ENCODE measurements at regions not wholly inside any gene's neighbourhood (a gene's known extent, or its start where the extent isn't known, plus 50 kb on each side); places are given as distances from the start of the nearest gene placed in this dataset.

DNA sequence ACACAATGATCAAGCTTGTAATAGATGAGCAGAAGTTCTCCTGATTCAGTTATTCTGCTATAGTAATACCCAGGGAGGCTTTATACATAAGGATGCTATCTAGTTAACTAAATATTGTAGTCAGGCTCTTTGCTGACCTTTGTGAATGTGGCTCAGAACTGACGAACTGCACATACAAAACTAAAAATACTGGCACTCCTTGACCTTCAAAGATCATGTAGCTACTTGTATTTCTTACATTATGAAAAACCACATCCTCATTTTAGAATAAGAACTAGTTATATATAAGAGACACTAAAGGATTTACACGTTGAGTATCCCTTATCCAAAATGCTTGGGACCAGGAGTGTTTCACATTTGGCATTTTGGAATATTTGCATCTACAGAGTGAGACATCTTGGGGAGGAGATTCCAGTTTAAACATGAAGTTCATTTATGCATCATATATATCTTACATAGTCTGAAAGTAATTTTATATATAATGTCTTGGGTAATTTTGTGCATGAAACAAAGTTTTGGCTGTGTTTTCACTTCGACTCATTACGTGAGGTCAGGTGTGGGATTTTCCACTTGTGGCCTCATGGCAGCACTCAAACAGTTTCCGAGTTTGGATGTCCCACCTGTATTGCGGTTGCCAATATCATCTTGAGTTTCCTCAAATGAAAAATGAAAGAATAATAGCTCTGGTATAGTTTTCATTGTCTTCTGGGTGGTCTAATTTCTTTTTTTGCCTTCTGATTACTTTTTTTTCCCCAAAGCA is 58.4 kb upstream of the FBXL7 start:
- no peak for TF ChIP-seq FOS (IDR thresholded peaks at IDR 0.05; ENCODE audit: borderline replicate concordance, insufficient read depth, low read length)
- Histone ChIP-seq H3K9me1 (replicated peaks; ENCODE audit: control insufficient read depth, extremely low read depth, insufficient read depth, low read length) (no peaks in the 10 kb centered on the region), H3K9ac (replicated peaks; ENCODE audit: extremely low read depth, insufficient read depth, low read length) (no peak overlapping the region), H3K79me2 (ENCODE audit: control insufficient read depth, insufficient read depth, low read length) (no peaks in the 10 kb centered on the region), H3K27ac (ENCODE audit: insufficient read depth, low read depth, low read length) (no peak overlapping the region), H3K27me3 (ENCODE audit: control insufficient read depth in 2 of 2, insufficient read depth in 2 of 2, low read length in 2 of 2) (peaks cover 9% of the 10 kb centered on the region in 2 experiments), H3K4me3 (replicated peaks in 1 of 3; ENCODE audit: insufficient read depth in 1 of 3, low read depth in 1 of 3, low read length in 3 of 3) (no peak overlapping the region), H4K20me1 (replicated peaks; ENCODE audit: control insufficient read depth, extremely low read depth, insufficient read depth, low read length) (no peaks in the 10 kb centered on the region), H3K36me3 (ENCODE audit: control insufficient read depth in 2 of 2, extremely low read depth in 1 of 2, insufficient read depth in 2 of 2, low read length in 2 of 2) (no peaks in the 10 kb centered on the region), H3K4me2 (ENCODE audit: insufficient read depth, low read length) (no peak overlapping the region), H3K9me3 (replicated peaks; ENCODE audit: control insufficient read depth, insufficient read depth, low read length) (no peaks in the 10 kb centered on the region), H3K4me1 (ENCODE audit: control insufficient read depth, extremely low read depth, insufficient read depth, low read length) (no peaks in the 10 kb centered on the region), H2AFZ (ENCODE audit: low read depth, low read length) (no peak overlapping the region)
- dilution Hi-C loops (cut with MboI; ENCODE audit: extremely low pct_ligation_motif_present, low sequenced_read_pairs) = no loop called here
- POLR2A ChIA-PET = no interaction called here
- no TSS peak for BruUV-seq (replicated peaks)
- no peak for FAIRE-seq
- no peak for DNase-seq (ENCODE audit: low read depth, low spot score)
- CTCF ChIA-PET = no interaction called here
- intact Hi-C loops (cut with micrococcal nuclease) = no loop called here

DNA sequence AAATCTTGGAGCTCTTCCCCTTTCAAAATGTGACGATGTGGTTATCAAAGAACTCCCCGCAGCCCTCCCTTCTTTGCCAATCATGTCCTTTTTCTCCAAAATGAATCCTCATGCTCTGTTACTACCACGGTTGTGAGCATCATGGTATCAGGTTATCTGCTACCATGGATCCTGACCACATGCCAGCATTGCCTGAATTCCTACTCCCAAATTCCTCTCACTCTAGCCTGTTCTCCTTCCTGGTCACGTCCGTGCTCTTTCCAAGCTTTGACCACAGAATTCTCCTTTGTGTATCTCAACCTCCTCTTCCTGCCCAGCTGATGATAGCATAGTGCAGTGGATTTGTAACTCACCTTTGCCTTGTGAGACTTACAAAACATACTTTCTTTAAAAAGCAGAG is 59.5 kb upstream of the FBXL7 start:
- H3K4me1 ChIP-seq (ENCODE audit: control insufficient read depth, extremely low read depth, insufficient read depth, low read length) = no peaks in the 10 kb centered on the region
- no peaks in the 10 kb centered on the region for H4K20me1 ChIP-seq (replicated peaks; ENCODE audit: control insufficient read depth, extremely low read depth, insufficient read depth, low read length)
- no peak overlapping the region for H3K9ac ChIP-seq (replicated peaks; ENCODE audit: extremely low read depth, insufficient read depth, low read length)
- no peak overlapping the region for H3K4me2 ChIP-seq (ENCODE audit: insufficient read depth, low read length)
- H3K36me3 ChIP-seq (ENCODE audit: control insufficient read depth in 2 of 2, extremely low read depth in 1 of 2, insufficient read depth in 2 of 2, low read length in 2 of 2) = no peaks in the 10 kb centered on the region
- H3K4me3 ChIP-seq (replicated peaks in 1 of 3; ENCODE audit: insufficient read depth in 1 of 3, low read depth in 1 of 3, low read length in 3 of 3) = no peak overlapping the region
- H3K27me3 ChIP-seq (ENCODE audit: control insufficient read depth in 2 of 2, insufficient read depth in 2 of 2, low read length in 2 of 2) = peaks cover 5 to 8% of the 10 kb centered on the region in 2 experiments
- POLR2A ChIA-PET = no interaction called here
- no TSS peak for BruUV-seq (replicated peaks)
- no peaks in the 10 kb centered on the region for H3K9me1 ChIP-seq (replicated peaks; ENCODE audit: control insufficient read depth, extremely low read depth, insufficient read depth, low read length)
- no peaks in the 10 kb centered on the region for H3K9me3 ChIP-seq (replicated peaks; ENCODE audit: control insufficient read depth, insufficient read depth, low read length)
- no peak overlapping the region for H3K27ac ChIP-seq (ENCODE audit: insufficient read depth, low read depth, low read length)
- intact Hi-C loops (cut with micrococcal nuclease) = no loop called here
- DNase-seq (ENCODE audit: low read depth, low spot score) = no peak
- dilution Hi-C loops (cut with MboI; ENCODE audit: extremely low pct_ligation_motif_present, low sequenced_read_pairs) = no loop called here
- FAIRE-seq = no peak
- H3K79me2 ChIP-seq (ENCODE audit: control insufficient read depth, insufficient read depth, low read length) = no peaks in the 10 kb centered on the region
- H2AFZ ChIP-seq (ENCODE audit: low read depth, low read length) = no peak overlapping the region
- TF ChIP-seq POLR2AphosphoS5 (IDR thresholded peaks at IDR 0.05; ENCODE audit: insufficient read depth, low read depth, low read length) = no peak
- TF ChIP-seq, protein P1, sequence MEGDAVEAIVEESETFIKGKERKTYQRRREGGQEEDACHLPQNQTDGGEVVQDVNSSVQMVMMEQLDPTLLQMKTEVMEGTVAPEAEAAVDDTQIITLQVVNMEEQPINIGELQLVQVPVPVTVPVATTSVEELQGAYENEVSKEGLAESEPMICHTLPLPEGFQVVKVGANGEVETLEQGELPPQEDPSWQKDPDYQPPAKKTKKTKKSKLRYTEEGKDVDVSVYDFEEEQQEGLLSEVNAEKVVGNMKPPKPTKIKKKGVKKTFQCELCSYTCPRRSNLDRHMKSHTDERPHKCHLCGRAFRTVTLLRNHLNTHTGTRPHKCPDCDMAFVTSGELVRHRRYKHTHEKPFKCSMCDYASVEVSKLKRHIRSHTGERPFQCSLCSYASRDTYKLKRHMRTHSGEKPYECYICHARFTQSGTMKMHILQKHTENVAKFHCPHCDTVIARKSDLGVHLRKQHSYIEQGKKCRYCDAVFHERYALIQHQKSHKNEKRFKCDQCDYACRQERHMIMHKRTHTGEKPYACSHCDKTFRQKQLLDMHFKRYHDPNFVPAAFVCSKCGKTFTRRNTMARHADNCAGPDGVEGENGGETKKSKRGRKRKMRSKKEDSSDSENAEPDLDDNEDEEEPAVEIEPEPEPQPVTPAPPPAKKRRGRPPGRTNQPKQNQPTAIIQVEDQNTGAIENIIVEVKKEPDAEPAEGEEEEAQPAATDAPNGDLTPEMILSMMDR (IDR thresholded peaks at IDR 0.05; ENCODE audit: extremely low read depth in 1 of 2, insufficient read depth in 1 of 2, low read depth in 1 of 2, low read length in 2 of 2) = no peak
- TF ChIP-seq MYC (IDR thresholded peaks at IDR 0.05; ENCODE audit: low read depth, low read length) = no peak
- TF ChIP-seq FOS (IDR thresholded peaks at IDR 0.05; ENCODE audit: borderline replicate concordance, insufficient read depth, low read length) = no peak
- TF ChIP-seq EZH2 (IDR thresholded peaks at IDR 0.05; ENCODE audit: borderline replicate concordance, low read depth, low read length, severe bottlenecking) = no peak
- TF ChIP-seq, protein P2, sequence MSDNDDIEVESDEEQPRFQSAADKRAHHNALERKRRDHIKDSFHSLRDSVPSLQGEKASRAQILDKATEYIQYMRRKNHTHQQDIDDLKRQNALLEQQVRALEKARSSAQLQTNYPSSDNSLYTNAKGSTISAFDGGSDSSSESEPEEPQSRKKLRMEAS (IDR thresholded peaks at IDR 0.05; ENCODE audit: insufficient read depth, insufficient read length) = no peak
- no peak for TF ChIP-seq GATA2 (IDR thresholded peaks at IDR 0.05; ENCODE audit: insufficient read depth, insufficient read length, low read depth, low read length)
- no peak for TF ChIP-seq JUN (IDR thresholded peaks at IDR 0.05; ENCODE audit: borderline replicate concordance, insufficient read depth, insufficient read length, low read depth)
- TF ChIP-seq POLR2A (IDR thresholded peaks at IDR 0.05; ENCODE audit: low read depth, low read length) = no peak
- CTCF ChIA-PET = no interaction called here

All from endothelial cell of umbilical vein (primary cell).